Lower lobe of right lung (tissue), 2 donors: ENCODE measurements at regions not wholly inside any gene's neighbourhood (a gene's known extent, or its start where the extent isn't known, plus 50 kb on each side); places are given as distances from the start of the nearest gene placed in this dataset.

Source experiments
- ATAC-seq, 2 donors: fragments of 200-7000 bp; cut with Tn5 transposase; one replicate each; pipeline ENCODE4 v1.9.1; 2020 to 2022; ENCODE audit warnings: mild to moderate bottlenecking in 2 of 2, moderate library complexity in 2 of 2
- DNase-seq: peaks from one replicate; pipeline ENCODE4 v3.0.0-alpha.2; 2020
- H3K27ac ChIP-seq: fragments of 200-600 bp; one replicate; pipeline ENCODE4 v1.8.0; 2022
- H3K27me3 ChIP-seq: fragments of 200-600 bp; one replicate; pipeline ENCODE4 v1.8.0; 2022; ENCODE audit warnings: low read depth
- H3K36me3 ChIP-seq: fragments of 200-600 bp; one replicate; pipeline ENCODE4 v1.8.0; 2022; ENCODE audit warnings: mild to moderate bottlenecking
- H3K4me1 ChIP-seq: fragments of 200-600 bp; one replicate; pipeline ENCODE4 v1.8.0; 2022
- H3K4me3 ChIP-seq: fragments of 200-600 bp; one replicate; pipeline ENCODE4 v1.8.0; 2022; ENCODE audit warnings: mild to moderate bottlenecking
- H3K9me3 ChIP-seq: fragments of 200-600 bp; one replicate; pipeline ENCODE4 v1.8.0; 2022
- CTCF ChIP-seq: fragments of 200-600 bp; IDR thresholded peaks from one replicate; pipeline ENCODE4 v1.8.0; 2022; ENCODE audit warnings: antibody characterized with exemption, mild to moderate bottlenecking
- intact Hi-C: fragments of 100-400 bp; cut with DNase I; formaldehyde crosslinking; loops from one replicate; pipeline ENCODE4 v1.11.0; 2022
- donor health status: DM: no; HTN: yes; CAD: no; lungs with severe emphysema.

GRCh38 chr6:67766057-67766456, 869.0 kb upstream of the ADGRB3 start:
- Histone ChIP-seq H3K9me3 (no peaks in the 10 kb centered on the region), H3K27ac (no peak overlapping the region), H3K36me3 (no peaks in the 10 kb centered on the region), H3K4me3 (no peak overlapping the region), H3K4me1 (no peaks in the 10 kb centered on the region), H3K27me3 (no peaks in the 10 kb centered on the region)
- DNase-seq (no peak), ATAC-seq (no peak)
- intact Hi-C loops = no loop called here
- no peak for TF ChIP-seq CTCF

- no peak for TF ChIP-seq CTCF
- Histone ChIP-seq H3K27me3 (no peaks in the 10 kb centered on the region), H3K36me3 (no peaks in the 10 kb centered on the region), H3K27ac (no peak overlapping the region), H3K4me1 (no peaks in the 10 kb centered on the region), H3K4me3 (no peak overlapping the region), H3K9me3 (peaks cover 4% of the 10 kb centered on the region)
- ATAC-seq (no peak), DNase-seq (no peak)
- intact Hi-C loops = no loop called here
Measured at GRCh38 chr6:67759001-67759400, 876.1 kb upstream of the ADGRB3 start.

DNA sequence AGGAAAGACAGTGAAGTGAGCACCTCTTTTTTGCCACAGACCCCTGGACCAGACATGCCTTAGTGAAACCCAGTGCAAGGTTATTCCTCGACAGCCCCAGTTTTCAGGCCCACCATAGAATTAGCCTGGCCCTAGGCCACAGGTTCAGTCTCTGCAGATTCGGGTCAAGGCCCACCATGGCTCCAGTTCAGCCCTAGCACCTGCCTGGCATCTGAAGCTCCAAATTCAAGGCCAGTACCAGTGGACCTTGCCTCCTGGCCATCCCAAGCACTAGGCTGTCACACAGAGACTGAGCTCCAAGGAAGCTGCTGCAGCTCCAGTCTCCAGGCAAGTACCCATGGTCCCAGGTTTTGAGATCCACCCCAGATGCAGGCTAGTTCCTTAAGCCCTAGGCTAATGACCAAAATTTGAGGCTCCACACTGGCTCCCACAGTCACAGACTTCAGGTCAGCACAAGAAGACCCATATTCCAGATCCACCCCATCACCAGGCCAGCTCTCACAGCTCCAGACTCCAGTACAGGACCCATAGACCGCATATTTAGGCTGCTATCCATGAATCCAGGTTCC, 877.5 kb upstream of the ADGRB3 start:
- Histone ChIP-seq H3K27me3 (no peaks in the 10 kb centered on the region), H3K27ac (no peak overlapping the region), H3K4me3 (no peak overlapping the region), H3K9me3 (peaks cover 4% of the 10 kb centered on the region), H3K36me3 (no peaks in the 10 kb centered on the region), H3K4me1 (no peaks in the 10 kb centered on the region)
- intact Hi-C loops = no loop called here
- no peak for DNase-seq
- no peak for TF ChIP-seq CTCF
- ATAC-seq = no peak

- no peaks in the 10 kb centered on the region for H3K9me3 ChIP-seq
- DNase-seq = no peak
- no peak overlapping the region for H3K4me3 ChIP-seq
- TF ChIP-seq CTCF = no peak
- no peak overlapping the region for H3K27ac ChIP-seq
- intact Hi-C loops = no loop called here
- H3K27me3 ChIP-seq = no peaks in the 10 kb centered on the region
- no peaks in the 10 kb centered on the region for H3K36me3 ChIP-seq
- no peaks in the 10 kb centered on the region for H3K4me1 ChIP-seq
- no peak for ATAC-seq
Measured at GRCh38 chr6:67748521-67748920, 886.6 kb upstream of the ADGRB3 start.

GRCh38 chr6:67736816-67737215, 898.3 kb upstream of the ADGRB3 start:
- Histone ChIP-seq H3K27me3 (no peaks in the 10 kb centered on the region), H3K4me1 (no peaks in the 10 kb centered on the region), H3K9me3 (peaks cover 4% of the 10 kb centered on the region), H3K4me3 (no peak overlapping the region), H3K27ac (no peak overlapping the region), H3K36me3 (no peaks in the 10 kb centered on the region)
- no peak for DNase-seq
- intact Hi-C loops = no loop called here
- ATAC-seq = no peak
- no peak for TF ChIP-seq CTCF

DNA sequence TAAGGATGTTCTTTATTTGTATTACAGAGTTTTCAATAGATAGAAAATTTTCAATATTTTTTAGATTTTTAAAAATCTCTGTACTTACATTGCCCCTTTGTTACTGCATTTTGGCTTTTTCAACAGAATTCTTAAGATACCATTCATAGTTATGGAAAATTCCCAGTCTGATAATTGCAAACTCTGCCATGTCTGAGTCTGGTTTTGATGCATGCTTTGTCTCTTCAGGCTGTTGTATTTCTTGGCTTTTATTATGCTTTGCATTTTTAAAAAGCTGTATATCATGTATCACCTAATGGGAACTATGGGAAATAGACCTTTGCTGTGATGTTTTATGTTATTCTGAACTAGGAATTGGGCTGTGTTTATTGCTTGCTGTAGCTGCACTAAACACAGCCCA, 898.9 kb upstream of the ADGRB3 start:
- ATAC-seq = no peak

More for the DNA sequence above, 898.9 kb upstream of the ADGRB3 start:
- no peak overlapping the region for H3K27ac ChIP-seq
- no peaks in the 10 kb centered on the region for H3K27me3 ChIP-seq
- H3K4me1 ChIP-seq = no peaks in the 10 kb centered on the region
- no peak for DNase-seq
- TF ChIP-seq CTCF = no peak
- H3K9me3 ChIP-seq = peaks cover 4% of the 10 kb centered on the region
- intact Hi-C loops = no loop called here
- H3K36me3 ChIP-seq = no peaks in the 10 kb centered on the region
- no peak overlapping the region for H3K4me3 ChIP-seq
